ACHN (cell line): ENCODE measurements at regions not wholly inside any gene's neighbourhood (a gene's known extent, or its start where the extent isn't known, plus 50 kb on each side); places are given as distances from the start of the nearest gene placed in this dataset.
A peak's percentile ranks its signal among the peaks of the same experiment; 100 is the strongest.

Experiments used
- DNase-seq: peaks from one replicate; pipeline ENCODE4 v3.0.0-alpha.2; 2015
- in situ Hi-C: cut with HindIII; loops from 2 replicates; pipeline ENCODE4 v1.10.0; 2017; ENCODE audit warnings: low sequenced_read_pairs, low pct_ligation_motif_present, low pct_unique_long_range_greater_than_20kb

DNA sequence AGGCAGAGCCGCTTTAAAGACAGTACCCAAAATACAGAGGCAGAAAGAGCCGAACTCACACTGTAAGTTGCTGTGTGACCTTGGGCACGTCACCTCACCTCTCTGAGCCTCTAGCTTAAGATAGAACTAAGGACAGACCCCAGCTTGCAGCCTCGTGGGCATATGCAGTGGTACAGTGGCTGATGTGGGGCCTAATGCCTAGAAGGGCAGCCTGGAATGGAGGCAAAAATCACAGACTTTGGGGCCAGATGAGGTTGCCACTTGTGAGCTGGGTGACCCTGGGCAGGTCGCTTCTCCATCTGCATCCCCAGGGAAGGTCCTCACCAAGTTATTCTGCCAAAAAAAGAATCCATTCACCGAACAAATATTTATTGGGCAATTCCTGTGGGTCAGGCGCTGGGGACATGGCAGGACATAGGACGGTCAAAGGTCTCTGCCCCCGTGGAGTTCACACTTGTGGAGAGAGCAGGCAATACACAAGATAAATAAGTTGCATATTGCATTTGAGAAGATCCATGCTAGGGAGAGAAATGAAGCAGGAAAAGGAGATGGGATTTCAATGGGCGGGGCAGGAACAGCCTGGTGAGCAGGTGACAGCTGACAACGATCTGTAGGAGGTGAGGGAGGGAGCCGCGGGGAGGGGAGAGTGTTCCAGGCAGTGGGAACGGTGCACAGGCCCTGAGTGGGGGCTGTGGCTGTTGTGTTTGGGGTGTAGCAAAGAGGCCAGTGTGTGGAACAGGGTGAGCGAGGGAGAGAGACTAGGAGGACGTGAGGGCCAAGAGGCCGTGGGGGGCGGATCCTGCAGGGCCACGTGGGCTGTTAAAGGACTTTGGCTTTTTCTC is 115.2 kb downstream of the CEBPB start:
- no peak for DNase-seq
- in situ Hi-C loops, result no loop called here

DNA sequence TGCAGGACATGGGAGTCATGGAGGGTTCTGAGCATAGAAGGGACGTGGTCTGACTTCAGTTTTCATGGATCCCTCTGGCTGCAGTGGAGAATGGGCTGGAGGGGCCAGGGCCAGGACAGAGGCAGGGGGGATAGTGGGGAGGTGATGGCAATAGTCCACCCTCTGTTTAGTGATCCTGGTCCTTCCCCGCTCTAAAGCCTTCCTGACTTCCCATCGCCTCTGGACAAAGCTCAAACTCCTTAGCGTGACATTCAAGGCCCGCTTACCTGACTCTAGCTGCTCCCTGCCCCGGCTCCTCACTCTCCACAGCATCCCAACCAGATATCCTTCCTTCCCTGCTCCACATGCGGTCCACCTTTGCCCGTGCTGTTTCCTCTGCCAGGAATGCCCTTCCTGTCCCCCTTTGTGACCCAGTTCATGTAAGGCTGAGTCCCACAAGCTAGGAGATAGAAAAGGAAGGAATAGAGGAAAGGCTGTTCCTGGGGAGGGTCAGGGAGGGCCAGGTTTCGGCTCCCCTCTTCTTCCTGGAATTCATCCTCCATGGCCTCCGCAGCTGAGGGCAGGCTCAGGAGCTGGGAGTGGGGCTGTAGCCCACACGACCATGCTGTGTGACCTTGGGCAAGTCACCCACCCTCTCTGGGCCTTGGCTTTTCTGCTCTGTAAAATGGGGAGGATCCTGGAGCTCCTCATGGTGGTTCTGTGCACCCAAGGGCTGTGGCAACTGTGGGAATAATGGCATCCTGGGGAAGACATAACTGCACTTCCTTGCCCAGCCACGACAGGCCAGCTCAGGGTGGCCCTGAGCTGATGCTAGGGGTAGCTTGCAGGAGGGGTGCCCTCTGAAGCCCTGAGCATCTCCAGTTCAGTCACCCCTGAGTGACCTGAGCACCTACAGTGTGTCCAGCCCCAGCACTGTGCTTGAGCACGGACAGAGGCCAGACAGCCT is 116.1 kb downstream of the CEBPB start:
- in situ Hi-C loops, result no loop called here
- DNase-seq, result no peak

DNA sequence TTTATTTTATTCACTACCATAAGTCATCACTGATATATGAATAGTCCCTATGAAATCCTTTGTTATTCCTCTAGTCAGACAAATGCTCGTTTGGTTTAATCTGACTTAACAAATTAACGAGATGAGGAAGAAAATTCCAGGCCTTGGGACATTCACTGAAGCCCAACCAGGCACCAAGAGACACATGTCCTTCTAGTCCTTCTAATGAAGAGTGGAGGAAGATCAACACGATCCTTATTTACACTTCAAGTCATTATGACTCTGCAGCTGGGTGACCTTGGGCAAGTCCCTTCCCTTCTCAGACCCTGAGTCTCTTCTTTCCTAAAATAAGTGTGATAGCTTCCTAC is 117.5 kb downstream of the CEBPB start:
- DNase-seq, result no peak
- in situ Hi-C loops, result no loop called here

DNA sequence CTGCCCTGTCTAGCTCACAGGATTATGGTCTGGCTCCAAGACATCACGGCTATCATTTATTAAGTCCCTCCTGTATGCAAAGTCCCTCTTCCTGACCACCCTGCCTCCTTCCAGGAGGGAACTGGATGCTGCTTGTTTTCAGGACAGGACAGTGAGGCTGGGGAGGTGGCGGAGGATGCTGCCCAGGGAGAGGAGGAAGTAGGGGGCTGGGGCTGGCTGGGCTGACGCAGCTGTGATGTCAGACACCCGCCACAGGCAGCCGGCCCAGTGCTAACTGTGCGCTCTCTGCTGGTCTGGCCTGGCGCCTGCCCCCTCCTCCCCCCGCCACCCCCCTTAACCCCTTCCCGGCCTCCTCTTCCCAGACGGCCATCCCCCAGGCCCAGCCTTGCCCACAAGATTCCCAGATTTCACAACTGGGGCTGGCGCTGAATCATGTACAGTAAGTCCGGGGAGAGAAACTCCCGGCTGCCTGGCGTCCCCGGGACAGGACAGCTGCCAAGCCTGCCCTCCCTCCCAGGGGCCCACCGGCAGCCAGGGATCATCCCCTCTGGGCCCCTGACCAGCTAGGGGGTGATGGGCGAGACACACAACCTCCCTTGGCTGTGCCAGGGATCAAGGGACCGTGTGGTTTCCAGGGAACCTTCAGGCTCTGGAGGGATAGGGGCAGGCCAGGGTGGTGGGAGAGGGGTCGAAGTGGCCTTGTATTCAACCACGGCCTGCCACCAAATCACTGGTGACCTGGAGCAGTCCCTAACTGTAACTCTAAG is 118.1 kb downstream of the CEBPB start:
- in situ Hi-C loops, result no loop called here
- peak; percentile 84 for DNase-seq

DNA sequence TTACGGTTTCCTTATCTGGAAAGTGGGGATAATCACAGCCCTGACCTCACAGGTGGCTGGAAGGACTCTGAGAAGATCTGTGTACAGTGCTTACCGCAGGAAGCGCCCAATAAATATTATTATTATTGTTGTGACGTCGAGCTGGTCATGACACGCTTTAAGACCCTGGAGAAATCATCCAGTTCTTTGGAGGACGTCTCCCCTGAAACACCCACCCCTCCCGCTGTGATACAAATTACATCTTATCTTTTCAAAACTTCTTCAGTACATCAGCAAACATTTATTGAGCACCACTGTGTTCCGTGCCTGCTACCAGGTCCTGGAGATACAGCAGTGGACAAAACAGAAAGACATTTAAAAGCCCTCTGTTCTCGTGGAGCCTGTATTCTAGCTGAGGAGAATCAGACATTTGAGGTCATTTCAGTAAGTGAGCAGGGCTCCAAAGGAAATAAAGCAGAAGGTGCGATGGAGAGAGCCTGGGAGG is 118.7 kb downstream of the CEBPB start:
- in situ Hi-C loops, result no loop called here
- peak; percentile 18 for DNase-seq

DNA sequence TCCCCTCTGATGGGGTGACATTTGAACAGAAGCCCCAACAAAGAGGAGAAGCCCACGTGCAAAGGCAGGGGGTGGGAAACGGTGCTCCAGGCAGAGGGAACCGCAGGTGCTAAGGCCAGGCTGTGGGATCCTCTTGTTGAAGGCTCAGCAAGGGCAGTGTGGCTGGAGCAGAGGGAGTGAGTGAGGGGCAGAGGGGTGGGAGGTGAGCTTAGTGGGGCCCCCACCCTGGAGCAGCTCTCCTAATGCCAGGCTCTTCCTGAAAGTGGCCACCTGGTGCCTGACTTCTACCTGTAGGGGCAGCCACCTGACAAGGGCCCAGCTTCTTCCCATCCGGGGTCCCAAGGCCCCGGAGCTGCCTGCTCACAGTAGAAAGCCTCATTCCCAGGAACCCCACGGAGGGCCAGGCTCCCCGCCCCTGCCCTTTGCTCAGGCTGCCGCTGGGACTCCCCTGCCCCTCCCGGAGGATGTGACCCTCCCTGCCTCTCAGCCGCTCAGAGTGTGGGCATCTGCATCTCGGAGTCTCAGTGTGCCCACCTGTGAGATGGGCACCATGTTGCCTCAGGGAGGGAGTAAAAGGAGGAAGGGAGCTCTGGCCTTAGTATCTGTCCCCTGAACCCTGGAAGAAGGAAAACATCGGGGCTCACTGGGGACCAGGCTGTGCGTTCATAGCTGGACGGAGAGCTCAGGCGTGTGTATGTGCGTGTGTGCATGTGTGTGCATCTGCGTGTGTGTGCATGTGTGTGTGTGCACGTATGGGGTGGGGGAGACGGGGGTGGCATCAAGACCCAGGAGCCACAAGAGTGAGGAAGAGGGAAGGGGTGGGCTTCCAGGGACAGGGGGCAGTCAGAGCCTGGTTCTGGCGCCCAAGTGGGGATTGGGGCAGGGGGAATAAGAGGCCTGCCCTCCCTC is 119.4 kb downstream of the CEBPB start:
- in situ Hi-C loops, result no loop called here
- DNase-seq, result no peak

DNA sequence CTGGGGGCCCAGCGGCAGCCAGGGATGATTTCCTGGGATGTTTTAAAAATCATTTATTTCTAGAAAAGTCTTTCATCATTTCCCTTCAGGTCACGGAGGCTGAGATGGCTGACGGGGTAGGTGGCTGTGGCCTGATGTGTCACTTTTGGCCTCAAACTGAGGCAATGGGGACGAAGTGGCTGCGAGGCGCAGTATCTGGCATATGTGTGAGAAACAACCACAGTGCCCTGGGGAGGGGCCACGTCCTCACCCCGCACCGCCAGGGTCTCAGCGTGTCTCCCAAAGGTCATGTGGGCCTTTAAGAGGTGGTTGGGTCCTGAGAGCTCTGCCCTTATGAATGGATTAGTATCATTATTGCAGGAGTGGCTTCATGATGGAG is 120.0 kb downstream of the CEBPB start:
- in situ Hi-C loops, result no loop called here
- DNase-seq, result no peak

DNA sequence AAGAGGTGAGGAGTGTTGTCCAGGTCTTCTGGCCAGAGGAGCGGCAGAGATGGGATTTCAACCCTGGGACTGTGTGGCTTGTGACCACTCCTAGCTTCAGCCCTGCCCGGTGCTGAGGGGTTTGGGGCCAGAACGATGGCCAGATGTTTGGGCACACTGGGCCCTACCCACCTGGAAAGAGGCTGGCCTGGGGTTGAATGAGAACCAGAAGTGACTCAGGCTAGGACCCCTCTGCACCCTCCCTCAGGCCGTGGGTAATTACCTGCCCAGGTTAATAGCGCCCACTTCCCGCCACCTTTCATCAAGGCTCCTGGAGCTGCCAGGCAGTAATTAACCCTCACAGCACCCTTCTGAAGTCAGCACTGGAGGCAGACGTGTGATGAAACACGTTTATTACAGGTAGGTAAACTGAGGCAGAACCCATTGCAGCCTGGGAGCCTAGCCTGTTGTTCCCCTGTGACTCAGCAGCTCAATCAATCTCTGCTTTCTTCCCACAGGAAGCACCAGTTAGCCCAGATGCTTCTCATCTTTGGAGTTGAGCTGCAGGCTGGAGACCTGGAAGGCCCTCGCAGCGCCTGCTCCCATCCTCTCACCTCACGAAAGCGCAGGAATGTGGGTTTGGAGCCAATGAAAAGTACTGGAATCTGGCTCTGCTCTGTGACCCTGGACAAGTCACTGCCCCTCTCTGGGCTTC is 120.8 kb downstream of the CEBPB start:
- in situ Hi-C loops, result no loop called here
- DNase-seq, result no peak

DNA sequence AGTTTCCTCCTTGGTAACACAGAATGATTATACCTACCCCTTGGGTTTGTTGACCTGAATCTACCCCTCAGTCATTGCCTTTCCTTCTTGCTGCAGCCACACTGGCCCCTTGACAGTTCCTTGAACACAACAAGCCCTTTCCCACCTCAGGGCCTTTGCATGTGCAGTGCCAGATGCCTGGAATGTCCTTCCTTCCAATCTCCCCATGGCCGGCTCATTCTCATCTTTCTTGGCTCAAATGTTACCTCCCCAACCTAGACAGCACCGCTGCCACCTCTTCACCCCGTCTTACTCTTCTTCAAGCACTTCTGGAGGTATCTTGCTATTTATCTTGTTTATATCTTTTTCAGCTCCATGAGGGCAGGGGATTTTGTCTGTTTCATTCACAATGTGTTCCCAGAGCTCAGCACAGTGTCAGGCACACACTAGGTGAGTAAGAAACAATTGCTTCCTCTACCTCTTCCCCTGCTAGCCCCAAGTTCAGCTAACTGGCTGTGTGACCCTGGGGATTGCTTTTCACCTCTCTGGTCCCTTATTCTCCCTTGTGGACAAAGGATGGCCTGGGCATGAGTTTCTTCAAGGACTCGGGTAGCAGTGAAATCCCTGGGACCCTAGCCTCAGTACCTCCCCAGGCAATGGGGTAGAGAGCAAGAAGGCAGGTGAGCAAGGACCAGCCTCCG is 121.5 kb downstream of the CEBPB start:
- in situ Hi-C loops, result no loop called here
- DNase-seq, result no peak

DNA sequence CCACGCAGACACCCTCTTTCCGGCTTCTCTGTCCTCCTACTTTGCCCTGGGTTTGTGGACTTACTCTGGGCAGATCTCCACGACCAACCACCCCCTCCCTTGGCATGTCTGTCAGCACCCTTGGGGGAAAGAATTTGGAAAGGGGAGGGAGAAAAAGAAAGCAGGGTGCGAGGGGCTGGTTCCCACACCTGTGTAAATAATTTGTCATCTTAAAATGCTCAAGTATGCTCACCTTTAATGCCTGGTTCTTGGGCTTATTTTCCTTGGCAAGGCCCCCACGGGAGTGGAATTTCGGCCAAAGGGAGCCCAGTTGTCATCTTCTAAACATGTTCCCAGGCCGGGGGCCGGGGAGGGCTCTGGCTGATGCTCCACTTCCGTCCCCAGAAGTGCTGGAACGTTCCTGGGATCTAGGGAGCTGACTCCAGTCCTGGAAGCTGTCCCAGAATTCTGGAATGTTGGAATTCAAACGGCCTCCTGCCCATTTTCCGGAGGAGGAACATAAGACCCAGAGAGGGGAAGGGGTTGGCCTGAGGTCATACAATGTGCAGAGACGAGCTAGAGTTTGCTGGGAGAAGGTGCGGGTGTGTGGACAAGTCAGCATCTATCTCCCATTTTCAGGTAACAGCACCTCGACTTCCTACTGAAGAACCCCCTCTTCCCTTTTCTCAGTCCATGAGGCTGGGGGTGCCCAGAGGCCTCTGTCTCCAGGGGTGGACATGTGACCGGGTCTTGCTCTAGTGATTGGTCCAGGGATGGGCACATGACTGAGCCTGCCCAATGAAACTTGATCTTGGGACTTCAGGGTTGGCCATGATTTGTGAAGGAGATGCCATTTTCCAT is 122.3 kb downstream of the CEBPB start:
- no peak for DNase-seq
- in situ Hi-C loops, result no loop called here

DNA sequence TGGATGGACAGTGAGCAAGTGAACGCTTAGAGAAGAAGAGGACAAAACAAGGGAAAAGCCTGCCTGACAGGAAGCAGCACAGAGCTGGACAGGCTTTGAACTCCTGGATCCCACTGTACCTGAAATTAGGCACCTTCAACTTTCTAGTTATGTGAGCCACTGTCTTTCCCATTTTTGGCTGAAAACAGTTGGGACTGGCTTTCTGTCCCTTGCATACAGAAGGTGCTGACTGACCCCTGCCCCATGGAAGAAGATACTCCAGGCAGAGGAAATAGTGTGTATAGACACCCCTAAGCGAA is 122.8 kb downstream of the CEBPB start:
- no peak for DNase-seq
- in situ Hi-C loops, result no loop called here

DNA sequence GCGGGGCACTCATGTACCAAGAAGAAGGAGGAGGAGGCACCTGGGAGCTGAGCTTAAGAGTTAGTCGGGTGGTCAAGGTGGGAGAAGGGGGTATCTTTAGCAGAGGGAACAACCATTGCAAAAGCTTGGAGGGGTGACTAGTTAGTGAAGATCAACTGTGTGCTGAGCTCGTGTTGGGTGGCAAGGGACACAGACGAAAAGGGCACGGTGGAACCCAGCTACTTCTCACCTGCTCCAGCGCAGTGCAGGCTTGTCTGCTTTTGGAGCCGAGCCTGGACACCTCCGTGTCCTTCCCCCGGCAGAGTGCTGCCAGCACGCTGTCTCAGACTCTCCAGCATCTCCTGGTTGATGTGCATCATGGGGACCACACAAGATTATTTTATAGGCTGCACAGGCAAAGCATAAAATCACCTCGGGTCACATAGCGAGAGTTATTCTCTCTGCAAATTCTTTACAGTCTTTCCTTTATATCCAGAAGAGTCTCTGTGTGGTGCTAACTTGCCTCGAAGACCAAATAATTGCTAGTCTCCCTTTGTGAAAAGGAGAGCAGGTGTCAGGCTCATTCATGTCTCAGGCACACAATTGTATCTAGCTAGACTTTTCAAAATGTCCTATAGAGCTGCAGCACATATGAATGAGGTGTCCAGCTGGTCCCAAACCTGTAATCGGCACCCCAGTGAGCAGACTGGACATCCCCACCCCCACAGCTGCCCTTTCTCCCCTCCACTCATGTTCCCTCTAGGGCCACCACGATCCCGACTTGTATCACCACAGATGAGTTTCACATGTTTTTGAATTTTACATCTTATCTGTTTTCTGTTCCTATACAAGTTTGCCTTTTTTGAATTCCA is 123.4 kb downstream of the CEBPB start:
- in situ Hi-C loops, result no loop called here

DNA sequence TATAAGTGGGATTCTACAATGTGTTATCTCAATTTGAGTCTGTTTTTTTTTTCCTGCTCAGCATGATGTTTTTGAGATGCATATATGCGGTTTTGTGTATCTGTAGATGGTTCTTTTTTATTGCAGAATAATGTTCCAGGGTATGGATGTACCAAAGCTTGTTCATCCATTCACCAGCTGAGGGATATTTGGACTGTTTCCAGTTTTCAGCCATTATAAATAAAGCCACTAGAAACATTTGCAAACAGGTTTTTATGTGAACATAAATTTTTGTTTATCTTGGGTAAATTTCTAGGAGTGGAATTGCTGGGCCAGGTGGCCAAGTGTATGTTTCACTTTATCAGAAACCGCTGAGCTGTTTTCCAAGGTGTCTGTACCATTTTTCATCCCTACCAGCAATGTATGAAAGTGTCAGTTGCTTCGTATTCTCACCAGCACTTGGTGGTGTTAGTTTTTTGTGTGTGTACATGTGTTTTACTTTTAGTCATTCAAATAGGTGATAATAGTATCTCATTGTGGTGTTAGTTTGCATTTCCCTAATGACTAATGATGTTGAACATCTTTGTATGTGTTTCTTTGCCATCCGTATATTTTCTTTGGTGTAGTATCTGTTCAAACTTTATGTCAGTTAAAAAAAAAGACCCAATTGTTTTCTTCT is 124.2 kb downstream of the CEBPB start:
- no peak for DNase-seq
- in situ Hi-C loops, result no loop called here

More for the DNA sequence above, 123.4 kb downstream of the CEBPB start:
- DNase-seq, result no peak

DNA sequence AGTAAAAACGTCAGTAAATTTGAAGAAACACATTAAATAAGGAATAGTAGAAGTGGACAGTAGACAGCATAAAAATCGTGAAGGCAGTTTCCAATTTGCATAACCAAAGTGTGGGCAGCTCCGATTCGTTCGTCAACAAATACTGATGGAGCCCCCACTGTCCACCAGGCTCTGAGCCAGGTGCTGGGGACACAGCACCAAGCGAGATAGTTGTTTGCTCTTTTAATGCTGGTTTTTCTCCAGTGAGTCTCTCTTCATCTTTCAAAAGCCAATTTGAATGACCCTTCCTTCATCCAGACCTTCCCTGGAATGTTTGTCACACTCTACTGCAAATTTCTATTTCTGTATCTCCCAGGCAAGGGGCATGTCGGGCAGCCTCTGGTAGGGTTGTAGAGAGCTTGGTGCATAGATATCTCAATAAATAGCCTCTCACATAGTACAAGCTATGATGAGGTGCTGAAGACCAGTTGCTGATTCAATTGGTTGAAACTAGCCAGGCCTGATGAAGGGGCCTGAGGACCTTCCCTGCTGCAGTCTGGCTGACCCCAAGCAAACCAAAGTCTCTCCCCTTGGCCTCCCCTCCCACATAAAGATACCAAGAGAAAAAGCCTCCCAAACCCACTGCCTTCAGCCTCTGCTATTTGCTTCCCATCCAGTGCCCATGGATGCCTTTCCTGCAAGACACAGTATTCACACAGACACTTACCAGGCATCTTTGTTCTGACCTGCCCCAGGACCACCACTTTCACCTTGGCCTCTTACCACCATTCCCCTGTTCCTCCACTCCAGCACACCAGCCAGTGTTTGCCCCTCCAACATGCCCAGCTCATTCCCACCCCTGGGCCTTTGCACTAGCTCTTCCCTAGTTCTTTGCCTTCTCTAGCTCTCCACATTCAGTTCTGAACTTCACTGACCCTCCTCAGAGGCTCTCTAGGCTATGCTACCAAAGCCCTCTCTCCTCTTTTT is 125.2 kb downstream of the CEBPB start:
- no peak for DNase-seq
- in situ Hi-C loops, result no loop called here
